GM19438 (cell line): ENCODE measurements at regions not wholly inside any gene's neighbourhood (a gene's known extent, or its start where the extent isn't known, plus 50 kb on each side); places are given as distances from the start of the nearest gene placed in this dataset.
"Not testable (repeated sequence)": the region's sequence is repeated elsewhere in the genome, so short reads cannot be mapped to it uniquely, and the experiment has no call there.

Experiments used
- ATAC-seq: cut with Tn5 transposase; IDR thresholded peaks from one replicate; pipeline ENCODE4 v1.9.1; 2021; ENCODE audit warnings: low read depth; ENCODE audit not compliant: unreplicated experiment

- not testable (repeated sequence) for ATAC-seq
Observed at GRCh38 chr5:17032314-17032985, 96.4 kb upstream of the MYO10 start.

- ATAC-seq: not testable (repeated sequence)
Observed at GRCh38 chr5:17034992-17035391, 98.9 kb upstream of the MYO10 start.

- ATAC-seq: no peak
Observed at GRCh38 chr5:17037751-17038150, 101.7 kb upstream of the MYO10 start.

- no peak for ATAC-seq
Observed at GRCh38 chr5:17039170-17039569, 103.1 kb upstream of the MYO10 start.

GRCh38 chr5:17042041-17042440 is 106.0 kb upstream of the MYO10 start:
- no peak for ATAC-seq

- ATAC-seq: no peak
Observed at GRCh38 chr5:17046320-17046719, 110.2 kb upstream of the MYO10 start.

- no peak for ATAC-seq
Observed at GRCh38 chr5:17050236-17050635, 114.1 kb upstream of the MYO10 start.

GRCh38 chr5:17054911-17055310 is 118.8 kb upstream of the MYO10 start:
- no peak for ATAC-seq

GRCh38 chr5:17056141-17056631 is 120.1 kb upstream of the MYO10 start:
- no peak for ATAC-seq

GRCh38 chr5:17058438-17058837 is 122.3 kb upstream of the MYO10 start:
- ATAC-seq: no peak

- no peak for ATAC-seq
Observed at GRCh38 chr5:17061973-17062470, 125.9 kb upstream of the MYO10 start.

GRCh38 chr5:17062741-17063140 is 126.7 kb upstream of the MYO10 start:
- not testable (repeated sequence) for ATAC-seq

- ATAC-seq: no peak
Observed at GRCh38 chr5:17064241-17064640, 128.2 kb upstream of the MYO10 start.

GRCh38 chr5:17065458-17065857 is 129.4 kb upstream of the MYO10 start:
- no peak for ATAC-seq

- ATAC-seq: not testable (repeated sequence)
Observed at GRCh38 chr5:17066026-17066425, 129.9 kb upstream of the MYO10 start.

- ATAC-seq: no peak
Observed at GRCh38 chr5:17067657-17068392, 131.7 kb upstream of the MYO10 start.

GRCh38 chr5:17069995-17070511 is 134.0 kb upstream of the MYO10 start:
- ATAC-seq: no peak

GRCh38 chr5:17070647-17071046 is 134.6 kb upstream of the MYO10 start:
- ATAC-seq: no peak

- ATAC-seq: no peak
Observed at GRCh38 chr5:17075236-17075635, 139.1 kb upstream of the MYO10 start.

- ATAC-seq: no peak
Observed at GRCh38 chr5:17076272-17076671, 140.2 kb upstream of the MYO10 start.

- no peak for ATAC-seq
Observed at GRCh38 chr5:17077440-17078233, 139.8 kb upstream of the BASP1 start.
